ENCODE measurements at regions not wholly inside any gene's neighbourhood (a gene's known extent, or its start where the extent isn't known, plus 50 kb on each side); places are given as distances from the start of the nearest gene placed in this dataset.

DNA sequence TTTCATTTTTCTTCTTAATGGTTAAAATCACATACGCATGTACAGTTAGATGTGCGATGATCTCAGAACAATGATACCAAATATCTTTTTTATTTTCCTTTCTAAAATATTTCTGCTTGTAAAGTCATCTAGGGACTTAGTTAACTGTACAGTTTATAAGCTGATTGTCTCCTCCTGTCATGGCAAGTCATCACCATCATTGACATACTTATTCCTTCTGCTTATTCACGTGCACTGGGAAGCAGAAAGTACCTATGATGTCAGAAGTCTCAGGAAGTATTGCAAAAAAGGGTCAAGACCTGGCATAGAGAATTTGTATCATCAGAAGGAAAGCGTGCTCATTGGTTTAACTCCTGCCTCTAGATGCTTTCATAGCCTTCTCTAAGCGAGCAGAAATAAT lies 154.2 kb downstream of the DSC3 start:
- H3K27me3 Mint-ChIP-seq (ENCODE audit: insufficient read depth, unreplicated experiment) = peaks cover 2% of the 10 kb centered on the region

DNA sequence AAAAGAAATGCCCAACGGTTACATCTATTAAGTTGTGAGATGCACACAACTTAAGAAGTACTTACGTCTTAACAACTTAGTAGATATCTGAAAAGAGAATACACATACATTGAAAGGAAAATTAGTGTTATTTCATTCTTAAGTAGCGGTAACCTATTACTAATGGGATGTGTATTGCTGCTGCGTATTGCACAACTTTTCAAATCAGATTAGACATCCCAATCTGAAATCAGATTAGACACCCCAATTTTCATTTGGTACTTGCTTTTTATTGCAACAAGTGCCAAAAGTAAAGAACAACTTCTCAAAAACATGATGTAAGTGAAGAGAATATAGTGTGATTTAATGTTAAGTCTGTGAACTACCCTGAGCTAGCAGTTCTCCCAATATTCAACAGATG lies 155.5 kb downstream of the DSC3 start:
- Mint-ChIP-seq H3K9me3 (ENCODE audit: unreplicated experiment) (no peaks in the 10 kb centered on the region), H3K4me3 (ENCODE audit: unreplicated experiment) (no peak overlapping the region), H3K4me1 (ENCODE audit: low read depth, unreplicated experiment) (no peaks in the 10 kb centered on the region), H3K27me3 (ENCODE audit: insufficient read depth, unreplicated experiment) (peaks cover 2% of the 10 kb centered on the region), H3K36me3 (ENCODE audit: insufficient read depth, unreplicated experiment) (no peaks in the 10 kb centered on the region), H3K27ac (ENCODE audit: unreplicated experiment) (no peak overlapping the region)
- BruUV-seq (replicated peaks) = no TSS peak
- intact Hi-C loops (cut with micrococcal nuclease; ENCODE audit: unreplicated experiment) = no loop called here
- ChIA-PET CTCF (no interaction called here), POLR2A (no interaction called here)
- Histone ChIP-seq H3K36me3 (ENCODE audit: control insufficient read depth, insufficient read depth, low read length) (no peaks in the 10 kb centered on the region), H3K9me3 (no peaks in the 10 kb centered on the region), H3K4me1 (no peaks in the 10 kb centered on the region), H3K4me3 (ENCODE audit: low read depth, low read length) (no peak overlapping the region), H3K27me3 (replicated peaks; ENCODE audit: control insufficient read depth, insufficient read depth, low read length) (no peaks in the 10 kb centered on the region)
- TF ChIP-seq, protein P1, sequence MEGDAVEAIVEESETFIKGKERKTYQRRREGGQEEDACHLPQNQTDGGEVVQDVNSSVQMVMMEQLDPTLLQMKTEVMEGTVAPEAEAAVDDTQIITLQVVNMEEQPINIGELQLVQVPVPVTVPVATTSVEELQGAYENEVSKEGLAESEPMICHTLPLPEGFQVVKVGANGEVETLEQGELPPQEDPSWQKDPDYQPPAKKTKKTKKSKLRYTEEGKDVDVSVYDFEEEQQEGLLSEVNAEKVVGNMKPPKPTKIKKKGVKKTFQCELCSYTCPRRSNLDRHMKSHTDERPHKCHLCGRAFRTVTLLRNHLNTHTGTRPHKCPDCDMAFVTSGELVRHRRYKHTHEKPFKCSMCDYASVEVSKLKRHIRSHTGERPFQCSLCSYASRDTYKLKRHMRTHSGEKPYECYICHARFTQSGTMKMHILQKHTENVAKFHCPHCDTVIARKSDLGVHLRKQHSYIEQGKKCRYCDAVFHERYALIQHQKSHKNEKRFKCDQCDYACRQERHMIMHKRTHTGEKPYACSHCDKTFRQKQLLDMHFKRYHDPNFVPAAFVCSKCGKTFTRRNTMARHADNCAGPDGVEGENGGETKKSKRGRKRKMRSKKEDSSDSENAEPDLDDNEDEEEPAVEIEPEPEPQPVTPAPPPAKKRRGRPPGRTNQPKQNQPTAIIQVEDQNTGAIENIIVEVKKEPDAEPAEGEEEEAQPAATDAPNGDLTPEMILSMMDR (IDR thresholded peaks at IDR 0.05; ENCODE audit: insufficient read depth in 1 of 2, low read depth in 1 of 2, low read length in 1 of 2, severe bottlenecking in 1 of 2, unreplicated experiment in 1 of 2) = no peak
- DNase-seq = no peak

More for the DNA sequence above, 154.2 kb downstream of the DSC3 start:
- Histone ChIP-seq H3K4me1 (no peaks in the 10 kb centered on the region), H3K9me3 (no peaks in the 10 kb centered on the region), H3K36me3 (ENCODE audit: control insufficient read depth, insufficient read depth, low read length) (no peaks in the 10 kb centered on the region), H3K27me3 (replicated peaks; ENCODE audit: control insufficient read depth, insufficient read depth, low read length) (no peaks in the 10 kb centered on the region), H3K4me3 (ENCODE audit: low read depth, low read length) (no peak overlapping the region)
- CTCF ChIA-PET = no interaction called here
- H3K9me3 Mint-ChIP-seq (ENCODE audit: unreplicated experiment) = no peaks in the 10 kb centered on the region
- DNase-seq = no peak
- H3K4me1 Mint-ChIP-seq (ENCODE audit: low read depth, unreplicated experiment) = no peaks in the 10 kb centered on the region
- no peak overlapping the region for H3K4me3 Mint-ChIP-seq (ENCODE audit: unreplicated experiment)
- TF ChIP-seq, protein P1 (IDR thresholded peaks at IDR 0.05; ENCODE audit: insufficient read depth in 1 of 2, low read depth in 1 of 2, low read length in 1 of 2, severe bottlenecking in 1 of 2, unreplicated experiment in 1 of 2) = no peak
- H3K27ac Mint-ChIP-seq (ENCODE audit: unreplicated experiment) = no peak overlapping the region
- intact Hi-C loops (cut with micrococcal nuclease; ENCODE audit: unreplicated experiment) = no loop called here
- POLR2A ChIA-PET = no interaction called here
- no TSS peak for BruUV-seq (replicated peaks)
- H3K36me3 Mint-ChIP-seq (ENCODE audit: insufficient read depth, unreplicated experiment) = no peaks in the 10 kb centered on the region

DNA sequence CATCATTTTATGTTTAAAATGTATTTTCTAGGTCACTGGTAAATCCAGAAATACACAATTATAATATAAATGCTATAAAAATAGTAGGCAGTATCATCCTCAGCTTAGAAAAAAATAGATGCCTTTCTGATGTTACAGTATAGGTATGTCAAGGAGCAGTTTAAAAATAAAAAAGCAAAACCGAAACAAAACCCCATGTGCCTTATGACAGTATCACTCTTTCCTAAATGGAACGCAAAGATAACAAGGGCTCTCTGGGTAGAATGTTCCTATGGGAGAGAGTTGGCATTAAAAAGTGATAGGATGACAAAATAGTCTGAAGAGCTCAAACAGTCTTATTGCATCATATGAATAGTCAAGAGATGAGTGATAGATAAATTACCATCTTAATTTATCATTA lies 172.1 kb downstream of the DSC3 start:
- Histone ChIP-seq H3K4me3 (ENCODE audit: low read depth, low read length) (no peak overlapping the region), H3K36me3 (ENCODE audit: control insufficient read depth, insufficient read depth, low read length) (no peaks in the 10 kb centered on the region), H3K9me3 (no peaks in the 10 kb centered on the region), H3K27me3 (replicated peaks; ENCODE audit: control insufficient read depth, insufficient read depth, low read length) (no peaks in the 10 kb centered on the region), H3K4me1 (no peaks in the 10 kb centered on the region)
- Mint-ChIP-seq H3K27ac (ENCODE audit: unreplicated experiment) (no peak overlapping the region), H3K36me3 (ENCODE audit: insufficient read depth, unreplicated experiment) (no peaks in the 10 kb centered on the region), H3K4me3 (ENCODE audit: unreplicated experiment) (no peak overlapping the region), H3K27me3 (ENCODE audit: insufficient read depth, unreplicated experiment) (no peaks in the 10 kb centered on the region), H3K9me3 (ENCODE audit: unreplicated experiment) (no peaks in the 10 kb centered on the region), H3K4me1 (ENCODE audit: low read depth, unreplicated experiment) (no peaks in the 10 kb centered on the region)
- intact Hi-C loops (cut with micrococcal nuclease; ENCODE audit: unreplicated experiment) = no loop called here
- no peak for DNase-seq
- POLR2A ChIA-PET = no interaction called here
- TF ChIP-seq, protein P1 (IDR thresholded peaks at IDR 0.05; ENCODE audit: insufficient read depth in 1 of 2, low read depth in 1 of 2, low read length in 1 of 2, severe bottlenecking in 1 of 2, unreplicated experiment in 1 of 2) = no peak
- no TSS peak for BruUV-seq (replicated peaks)
- CTCF ChIA-PET = no interaction called here
